Neutrophil (primary cell): ENCODE measurements at regions not wholly inside any gene's neighbourhood (a gene's known extent, or its start where the extent isn't known, plus 50 kb on each side); places are given as distances from the start of the nearest gene placed in this dataset.

Source experiments
- H3K27ac ChIP-seq: fragments of 200-600 bp; sonication (generic); 2 replicates; pipeline ENCODE4 v1.5.1; 2016; ENCODE audit warnings: mild to moderate bottlenecking, moderate library complexity
- H3K27me3 ChIP-seq: fragments of 200-600 bp; sonication (generic); 2 replicates; pipeline ENCODE4 v1.6.0; 2016; ENCODE audit warnings: mild to moderate bottlenecking
- H3K36me3 ChIP-seq: fragments of 200-600 bp; sonication (generic); 2 replicates; pipeline ENCODE4 v1.5.1; 2017
- H3K4me1 ChIP-seq, 2 experiments: fragments of 200-600 bp in 1 of 2; sonication (generic) in 1 of 2; 1 replicate in 1 of 2; 2 replicates in 1 of 2; pipeline versions ENCODE4 v1.5.1 to v1.6.1; 2013 to 2016; ENCODE audit warnings: low read depth in 1 of 2, low read length in 1 of 2, mild to moderate bottlenecking in 1 of 2, moderate library complexity in 1 of 2; ENCODE audit not compliant: control insufficient read depth in 1 of 2, insufficient read depth in 1 of 2
- H3K4me3 ChIP-seq, 2 experiments: fragments of 200-600 bp in 1 of 2; sonication (generic) in 1 of 2; 1 replicate in 1 of 2; 2 replicates in 1 of 2; pipeline ENCODE4 v1.5.1; 2013 to 2016; ENCODE audit warnings: low read depth in 1 of 2, low read length in 1 of 2, mild to moderate bottlenecking in 1 of 2, moderate library complexity in 1 of 2
- H3K9me3 ChIP-seq: fragments of 200-600 bp; sonication (generic); 2 replicates; pipeline ENCODE4 v1.5.1; 2016
- TF ChIP-seq, protein P1 (sequence below): fragments of 200-600 bp; sonication (generic); IDR thresholded peaks from 2 replicates; pipeline ENCODE4 v1.5.1; 2016; ENCODE audit warnings: antibody characterized with exemption

DNA sequence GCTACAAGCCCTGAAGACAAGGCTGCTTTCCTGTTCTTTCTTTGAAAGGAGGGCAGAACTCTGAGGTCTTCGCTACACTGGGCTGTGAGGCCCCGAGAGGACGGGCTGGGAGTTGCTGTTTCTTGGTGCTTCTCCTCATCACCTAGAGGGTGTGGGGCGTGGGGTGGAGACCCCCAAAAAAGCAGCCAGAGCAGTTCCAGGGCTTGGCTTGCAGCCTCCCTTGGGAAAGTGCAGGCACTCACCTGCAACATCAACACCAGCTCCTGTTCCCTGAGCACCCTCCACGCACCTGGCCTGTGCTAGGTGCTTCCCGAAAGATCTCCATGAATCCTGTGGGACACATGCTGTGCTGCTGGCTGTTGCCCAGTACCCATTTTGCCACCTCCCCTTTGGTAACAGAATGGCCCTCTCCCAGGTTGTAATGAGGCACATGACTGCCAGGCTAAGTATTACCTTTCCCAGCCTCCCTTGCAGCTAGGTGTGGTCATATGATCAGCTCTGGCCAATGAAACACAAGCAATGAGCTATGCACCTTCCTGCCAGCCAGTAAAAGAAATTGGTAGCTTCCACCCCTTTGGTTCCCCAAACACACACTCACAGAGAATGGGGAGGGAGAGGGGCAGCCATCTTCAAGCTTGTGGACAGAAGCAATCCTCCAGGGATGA lies 146.0 kb downstream of the C9orf50 start:
- H3K4me1 ChIP-seq, result peaks cover 11 to 18% of the 10 kb centered on the region in 2 experiments
- no peaks in the 10 kb centered on the region for H3K36me3 ChIP-seq
- H3K9me3 ChIP-seq, result no peaks in the 10 kb centered on the region
- H3K27me3 ChIP-seq, result no peaks in the 10 kb centered on the region
- no peak overlapping the region for H3K27ac ChIP-seq
- TF ChIP-seq, protein P1, sequence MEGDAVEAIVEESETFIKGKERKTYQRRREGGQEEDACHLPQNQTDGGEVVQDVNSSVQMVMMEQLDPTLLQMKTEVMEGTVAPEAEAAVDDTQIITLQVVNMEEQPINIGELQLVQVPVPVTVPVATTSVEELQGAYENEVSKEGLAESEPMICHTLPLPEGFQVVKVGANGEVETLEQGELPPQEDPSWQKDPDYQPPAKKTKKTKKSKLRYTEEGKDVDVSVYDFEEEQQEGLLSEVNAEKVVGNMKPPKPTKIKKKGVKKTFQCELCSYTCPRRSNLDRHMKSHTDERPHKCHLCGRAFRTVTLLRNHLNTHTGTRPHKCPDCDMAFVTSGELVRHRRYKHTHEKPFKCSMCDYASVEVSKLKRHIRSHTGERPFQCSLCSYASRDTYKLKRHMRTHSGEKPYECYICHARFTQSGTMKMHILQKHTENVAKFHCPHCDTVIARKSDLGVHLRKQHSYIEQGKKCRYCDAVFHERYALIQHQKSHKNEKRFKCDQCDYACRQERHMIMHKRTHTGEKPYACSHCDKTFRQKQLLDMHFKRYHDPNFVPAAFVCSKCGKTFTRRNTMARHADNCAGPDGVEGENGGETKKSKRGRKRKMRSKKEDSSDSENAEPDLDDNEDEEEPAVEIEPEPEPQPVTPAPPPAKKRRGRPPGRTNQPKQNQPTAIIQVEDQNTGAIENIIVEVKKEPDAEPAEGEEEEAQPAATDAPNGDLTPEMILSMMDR, result no peak
- H3K4me3 ChIP-seq, result no peak overlapping the region

DNA sequence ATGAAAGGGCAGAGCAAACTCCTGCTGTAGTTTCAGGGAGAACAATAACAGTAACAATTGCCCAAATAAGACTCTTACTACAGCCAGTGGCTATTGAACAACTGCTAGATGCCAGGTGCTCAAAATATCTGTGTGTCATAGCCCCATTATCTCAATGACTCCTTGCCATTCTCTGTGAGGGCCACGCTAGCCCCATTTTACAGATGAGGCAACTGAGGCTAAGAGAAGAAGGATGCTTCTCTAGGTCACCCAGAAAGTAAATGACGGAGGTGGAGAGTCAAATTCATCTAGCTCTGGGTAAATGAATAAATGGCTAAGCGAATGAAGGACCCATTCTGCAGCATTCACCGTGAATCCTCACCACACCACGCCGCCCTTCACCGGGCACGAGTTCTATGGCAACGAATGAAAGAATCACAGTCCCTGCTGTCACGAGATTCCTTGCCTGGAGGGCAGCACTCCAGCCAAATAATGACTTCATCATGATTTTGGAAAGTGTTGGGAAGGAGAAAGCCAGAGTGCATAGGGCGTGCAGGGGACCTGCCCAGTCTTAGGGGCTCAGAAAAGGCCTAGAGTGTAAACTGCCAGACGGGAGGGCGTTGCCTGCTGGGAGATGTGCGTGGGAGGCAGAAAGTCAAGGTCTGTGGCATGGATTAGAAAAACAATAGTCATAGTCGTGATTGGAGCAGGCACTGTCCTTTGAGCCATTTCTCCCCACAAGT lies 147.2 kb downstream of the C9orf50 start:
- Histone ChIP-seq H3K4me3 (no peak overlapping the region), H3K9me3 (no peaks in the 10 kb centered on the region), H3K27me3 (no peaks in the 10 kb centered on the region), H3K27ac (no peak overlapping the region), H3K36me3 (no peaks in the 10 kb centered on the region), H3K4me1 (peaks cover 12 to 23% of the 10 kb centered on the region in 2 experiments)
- TF ChIP-seq, protein P1, result no peak

DNA sequence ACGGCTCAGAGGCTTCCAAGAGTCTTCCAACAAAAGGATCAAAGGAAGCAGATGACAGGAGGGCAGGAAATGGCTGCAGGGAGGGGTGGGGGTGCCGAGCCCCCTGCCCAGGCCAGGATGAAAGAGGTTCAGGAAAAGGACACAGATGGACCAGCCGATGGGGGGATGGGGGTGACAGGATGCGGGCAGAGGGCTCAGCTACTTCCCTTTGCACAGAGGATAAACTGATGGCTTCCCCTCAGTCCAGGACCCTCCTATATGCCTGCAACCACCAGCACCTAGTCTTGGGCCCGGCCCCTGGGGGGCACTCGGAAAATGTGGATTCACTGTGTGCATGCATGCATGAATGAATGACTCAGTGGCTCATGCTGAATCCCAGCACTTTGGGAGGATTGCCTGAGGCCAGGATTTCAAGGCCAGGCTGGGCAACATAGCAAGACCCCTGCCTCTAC lies 148.2 kb downstream of the C9orf50 start:
- no peaks in the 10 kb centered on the region for H3K27me3 ChIP-seq
- H3K9me3 ChIP-seq, result no peaks in the 10 kb centered on the region
- H3K36me3 ChIP-seq, result no peaks in the 10 kb centered on the region
- TF ChIP-seq, protein P1, result no peak
- no peak overlapping the region for H3K27ac ChIP-seq
- H3K4me3 ChIP-seq, result no peak overlapping the region
- H3K4me1 ChIP-seq, result peaks cover 12 to 23% of the 10 kb centered on the region in 2 experiments

DNA sequence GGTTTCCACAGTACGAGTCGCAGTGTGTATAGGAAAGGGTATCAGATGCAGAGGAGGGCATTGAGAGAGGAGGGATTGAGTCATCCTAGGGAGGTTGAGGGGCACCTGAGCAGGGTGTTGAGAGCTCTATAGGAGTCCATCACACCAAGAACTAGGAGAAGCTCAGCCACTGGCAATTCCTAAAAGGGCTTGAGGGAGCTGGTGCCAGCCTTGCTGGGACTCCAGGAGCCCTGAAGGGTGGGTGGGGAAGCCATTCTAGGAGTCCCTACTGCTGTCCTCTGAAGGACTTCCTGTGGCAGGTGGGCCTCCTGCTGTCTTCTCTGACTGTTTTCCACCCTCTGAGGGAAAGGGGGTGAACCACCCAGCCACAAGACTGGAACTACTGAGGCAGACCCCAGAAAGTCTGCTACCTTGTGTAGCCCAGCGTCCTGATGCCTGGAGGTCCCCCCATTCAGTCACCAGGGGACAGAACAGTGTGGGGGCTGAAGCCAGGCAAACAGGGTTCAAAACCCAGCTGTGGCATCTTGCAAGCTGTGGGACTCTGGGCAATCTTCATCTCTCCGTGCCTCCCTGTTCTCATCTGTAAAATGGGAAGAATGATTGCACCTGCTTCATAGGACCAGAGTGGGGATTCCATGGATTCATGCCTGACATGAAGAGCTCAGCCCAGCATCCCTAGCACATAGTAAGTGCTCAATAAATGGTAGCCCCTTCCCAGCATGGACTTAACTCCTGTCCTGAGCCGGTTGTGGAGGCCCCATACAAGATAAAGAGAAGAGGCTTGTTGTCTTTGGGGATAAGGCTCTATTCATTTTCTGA lies 149.5 kb downstream of the C9orf50 start:
- TF ChIP-seq, protein P1, result no peak
- Histone ChIP-seq H3K36me3 (no peaks in the 10 kb centered on the region), H3K27ac (no peak overlapping the region), H3K9me3 (no peaks in the 10 kb centered on the region), H3K4me3 (no peak overlapping the region), H3K4me1 (peaks cover 12 to 20% of the 10 kb centered on the region in 2 experiments), H3K27me3 (no peaks in the 10 kb centered on the region)

DNA sequence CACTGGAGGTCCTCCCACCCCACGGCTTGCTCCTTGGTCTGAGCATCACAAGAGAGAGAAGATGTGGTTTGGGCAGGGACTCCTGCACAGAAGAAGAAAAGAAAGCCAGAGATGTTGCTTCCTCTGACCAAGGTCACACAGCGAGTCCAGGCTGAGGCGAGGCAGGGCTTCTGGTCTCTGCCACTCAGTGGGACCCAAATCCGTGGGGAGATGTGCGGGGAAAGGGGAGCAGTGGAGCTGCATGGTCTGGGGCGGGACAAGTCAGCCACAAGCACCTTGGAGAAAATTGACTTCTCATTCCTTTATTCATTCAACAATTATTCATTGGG lies 150.9 kb downstream of the C9orf50 start:
- H3K27ac ChIP-seq, result peak overlapping the region; percentile 52
- H3K27me3 ChIP-seq, result no peaks in the 10 kb centered on the region
- peaks cover 12 to 20% of the 10 kb centered on the region in 2 experiments for H3K4me1 ChIP-seq
- H3K9me3 ChIP-seq, result no peaks in the 10 kb centered on the region
- no peaks in the 10 kb centered on the region for H3K36me3 ChIP-seq
- TF ChIP-seq, protein P1, result no peak
- H3K4me3 ChIP-seq, result no peak overlapping the region
